Common myeloid progenitor, CD34-positive (primary cell): ENCODE measurements at regions not wholly inside any gene's neighbourhood (a gene's known extent, or its start where the extent isn't known, plus 50 kb on each side); places are given as distances from the start of the nearest gene placed in this dataset.

Experiments
- CTCF ChIA-PET: fragments of 350-600 bp; sonication (Branson Sonifier 250); formaldehyde crosslinking; loops from one replicate; lab custom pipeline; 2021; ENCODE audit warnings: antibody characterized with exemption; lab: Charles Lee
- POLR2A ChIA-PET: fragments of 350-600 bp; sonication (Branson Sonifier 250); formaldehyde crosslinking; loops from one replicate; lab custom pipeline; 2021; ENCODE audit warnings: antibody characterized with exemption; lab: Charles Lee
- DNase-seq, 3 donors: peaks; one replicate each; pipeline versions ENCODE4 v3.0.0 to v3.0.0-alpha.2; 2013
- H3K27ac ChIP-seq, 2 experiments: 1 replicate in 1 of 2; 2 replicates in 1 of 2; pipeline ENCODE4 v1.7.0; 2013; ENCODE audit warnings: inconsistent platforms in 2 of 2, low read length in 2 of 2, mild to moderate bottlenecking in 2 of 2, low read depth in 1 of 2, moderate library complexity in 1 of 2; ENCODE audit not compliant: severe bottlenecking in 2 of 2, insufficient read depth in 1 of 2, poor library complexity in 1 of 2
- H3K27me3 ChIP-seq, 5 experiments: replicated peaks in 2 of 5; 1 replicate in 3 of 5; 2 replicates in 2 of 5; pipeline versions ENCODE4 v1.6.1 to v1.7.0; 2013; ENCODE audit warnings: low read length in 4 of 5, mild to moderate bottlenecking in 2 of 5, moderate library complexity in 2 of 5, inconsistent platforms in 1 of 5; ENCODE audit not compliant: insufficient read depth in 5 of 5, control insufficient read depth in 4 of 5
- H3K36me3 ChIP-seq, 4 experiments: 1 replicate in 2 of 4; 2 replicates in 2 of 4; pipeline versions ENCODE4 v1.6.1 to v1.7.0; 2013; ENCODE audit warnings: low read length in 3 of 4, control low read depth in 1 of 4, mild to moderate bottlenecking in 1 of 4; ENCODE audit not compliant: control insufficient read depth in 4 of 4, insufficient read depth in 4 of 4
- H3K4me1 ChIP-seq, 4 experiments: 1 replicate in 3 of 4; 2 replicates in 1 of 4; pipeline versions ENCODE4 v1.6.1 to v1.7.1; 2013; ENCODE audit warnings: low read length in 3 of 4, mild to moderate bottlenecking in 3 of 4, control low read depth in 1 of 4, inconsistent platforms in 1 of 4, moderate library complexity in 1 of 4; ENCODE audit not compliant: control insufficient read depth in 4 of 4, insufficient read depth in 4 of 4; ENCODE audit errors: control extremely low read depth in 1 of 4
- H3K4me3 ChIP-seq, 7 experiments: 1 replicate in 4 of 7; 2 replicates in 3 of 7; pipeline versions ENCODE4 v1.5.1 to v1.7.0; 2013; ENCODE audit warnings: mild to moderate bottlenecking in 7 of 7, low read length in 6 of 7, moderate library complexity in 6 of 7, inconsistent platforms in 2 of 7, low read depth in 2 of 7, control low read depth in 1 of 7; ENCODE audit not compliant: insufficient read depth in 4 of 7, control insufficient read depth in 1 of 7; ENCODE audit errors: extremely low read depth in 1 of 7
- H3K9me3 ChIP-seq, 5 experiments: 1 replicate in 4 of 5; 2 replicates in 1 of 5; pipeline versions ENCODE4 v1.6.1 to v1.7.1; 2013; ENCODE audit warnings: low read length in 4 of 5, mild to moderate bottlenecking in 2 of 5, inconsistent platforms in 1 of 5, low read depth in 1 of 5, moderate library complexity in 1 of 5; ENCODE audit not compliant: control insufficient read depth in 4 of 5, insufficient read depth in 2 of 5; ENCODE audit errors: control extremely low read depth in 1 of 5
- WGBS: methylation state at CpG from one replicate; pipeline ENCODE4 v1.1.5; 2013; ENCODE audit not compliant: insufficient coverage; 5-methylcytosine and 5-hydroxymethylcytosine counted together

GRCh38 chr6:113170454-113170853, 686.7 kb upstream of the MARCKS start:
- DNase-seq, result no peak
- 100% methylated on average over 1 of the region's 1 CpG for WGBS
- no peak overlapping the region for H3K4me3 ChIP-seq
- no peaks in the 10 kb centered on the region for H3K4me1 ChIP-seq
- CTCF ChIA-PET, result interaction anchor here (0.7 to 1.0 kb wide), 2 partner anchors 12 to 97 kb away, joined by 3 read pairs; no protein-coding TSS in a partner anchor
- no peaks in the 10 kb centered on the region for H3K27me3 ChIP-seq
- POLR2A ChIA-PET, result no interaction called here
- H3K36me3 ChIP-seq, result no peaks in the 10 kb centered on the region
- no peak overlapping the region for H3K27ac ChIP-seq
- H3K9me3 ChIP-seq, result peaks cover 0 to 2% (median 0%) of the 10 kb centered on the region in 5 experiments

GRCh38 chr6:113171882-113172281, 685.3 kb upstream of the MARCKS start:
- no peak for DNase-seq
- Histone ChIP-seq H3K27me3 (no peaks in the 10 kb centered on the region), H3K4me3 (no peak overlapping the region), H3K9me3 (peaks cover 0 to 2% (median 0%) of the 10 kb centered on the region in 5 experiments), H3K4me1 (no peaks in the 10 kb centered on the region), H3K36me3 (no peaks in the 10 kb centered on the region), H3K27ac (no peak overlapping the region)
- no CpG with 5 or more reads among the region's 3 CpGs for WGBS
- ChIA-PET POLR2A (no interaction called here), CTCF (no interaction called here)

DNA sequence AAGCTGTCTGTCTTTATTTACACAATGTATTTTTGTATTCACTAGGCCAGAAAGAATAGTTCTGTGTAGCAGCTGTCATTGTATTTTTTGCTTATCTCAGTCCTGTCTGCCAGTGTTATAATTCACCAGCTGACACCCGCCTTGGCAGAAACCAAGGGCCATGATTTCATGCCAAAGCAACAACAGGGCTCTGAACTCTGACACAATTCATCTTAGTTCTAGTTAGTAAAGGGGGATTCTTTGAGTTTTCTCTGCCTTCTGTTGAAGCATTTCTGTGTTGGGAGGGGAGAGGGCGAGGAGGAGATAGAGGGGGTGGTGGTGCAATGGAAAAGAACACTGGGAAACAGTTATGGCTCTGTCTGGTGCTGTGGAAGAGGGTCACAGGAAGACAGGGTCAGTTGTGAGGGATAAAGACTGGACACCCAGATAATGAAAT, 684.6 kb upstream of the MARCKS start:
- Histone ChIP-seq H3K27ac (no peak overlapping the region), H3K27me3 (no peaks in the 10 kb centered on the region), H3K4me1 (no peaks in the 10 kb centered on the region), H3K4me3 (no peak overlapping the region), H3K9me3 (peaks cover 0 to 2% (median 0%) of the 10 kb centered on the region in 5 experiments), H3K36me3 (no peaks in the 10 kb centered on the region)
- POLR2A ChIA-PET, result interaction anchor here (0.7 kb wide), 1 partner anchor 11 kb away, joined by 3 read pairs; no protein-coding TSS in a partner anchor
- 60% methylated on average over 2 of the region's 2 CpGs for WGBS
- CTCF ChIA-PET, result no interaction called here
- peak in 2 of 3 donors; percentile 1 to 15 for DNase-seq

DNA sequence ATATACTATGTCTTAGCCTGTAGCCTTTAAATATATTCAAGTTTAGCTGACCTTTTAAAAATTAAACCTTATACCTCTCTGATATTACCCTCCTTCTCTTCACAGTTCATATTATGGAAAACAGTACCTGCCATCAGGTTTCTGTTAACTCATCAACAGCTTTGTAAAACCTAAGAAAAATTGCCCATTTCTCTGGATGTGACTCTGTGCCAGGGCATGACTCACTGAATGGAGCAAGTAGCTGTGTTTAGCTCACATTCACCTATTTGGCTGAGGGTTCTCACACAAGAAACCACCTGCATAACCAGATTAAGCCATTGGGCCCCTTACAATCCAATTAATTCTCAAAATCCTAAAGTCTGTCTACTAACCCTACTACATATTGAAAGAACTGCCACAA, 678.8 kb upstream of the MARCKS start:
- Histone ChIP-seq H3K4me1 (no peaks in the 10 kb centered on the region), H3K27me3 (no peaks in the 10 kb centered on the region), H3K36me3 (no peaks in the 10 kb centered on the region), H3K27ac (no peak overlapping the region), H3K9me3 (no peaks in the 10 kb centered on the region), H3K4me3 (no peak overlapping the region)
- ChIA-PET POLR2A (no interaction called here), CTCF (no interaction called here)
- no peak for DNase-seq

- Histone ChIP-seq H3K36me3 (no peaks in the 10 kb centered on the region), H3K4me1 (no peaks in the 10 kb centered on the region), H3K9me3 (no peaks in the 10 kb centered on the region), H3K27me3 (no peaks in the 10 kb centered on the region), H3K4me3 (no peak overlapping the region), H3K27ac (no peak overlapping the region)
- WGBS, result 100% methylated on average over 2 of the region's 3 CpGs
- CTCF ChIA-PET, result interaction anchor here (1.0 to 1.2 kb wide), 2 partner anchors 9 to 13 kb away, joined by 3 to 5 read pairs; no protein-coding TSS in a partner anchor
- DNase-seq, result no peak
- POLR2A ChIA-PET, result no interaction called here
Measured at GRCh38 chr6:113181164-113181563, 676.0 kb upstream of the MARCKS start.

DNA sequence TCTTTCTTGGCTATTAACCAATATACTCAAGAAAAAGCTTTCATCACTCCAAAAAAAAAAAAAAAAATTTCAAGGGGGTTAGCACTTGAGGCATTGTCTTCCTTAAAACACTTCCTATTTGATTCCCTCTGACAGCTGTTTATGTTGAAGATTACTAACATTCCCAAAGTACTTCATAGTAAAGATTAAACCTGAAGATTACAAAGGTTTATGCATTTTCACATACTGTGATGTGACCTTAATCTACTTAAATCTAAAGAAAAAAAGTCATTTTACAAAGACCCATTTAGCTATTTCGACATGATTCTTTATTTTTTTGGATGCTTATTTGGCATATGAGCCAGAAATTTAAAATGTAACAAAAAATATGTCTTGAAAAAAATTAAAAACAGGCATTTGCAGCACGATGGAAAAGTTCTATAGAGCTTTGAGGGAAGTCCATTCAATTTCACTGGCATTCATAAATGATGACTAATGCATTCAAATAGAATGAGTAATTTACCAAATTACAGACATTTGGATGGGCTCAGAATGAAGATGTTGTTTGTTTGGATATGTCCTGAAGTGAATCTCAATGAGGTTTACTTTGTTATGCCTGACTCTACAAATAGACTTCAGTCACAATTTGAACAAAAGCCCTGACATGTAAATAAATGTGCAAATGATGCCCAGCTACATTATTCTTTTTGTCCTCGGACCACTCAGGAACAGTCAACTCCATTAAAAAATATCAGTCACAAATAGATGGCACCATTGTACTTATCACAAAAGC, 674.6 kb upstream of the MARCKS start:
- ChIA-PET POLR2A (no interaction called here), CTCF (interaction anchor here (1.0 kb wide), 1 partner anchor 12 kb away, joined by 3 read pairs; no protein-coding TSS in a partner anchor)
- Histone ChIP-seq H3K27me3 (no peaks in the 10 kb centered on the region), H3K4me1 (no peaks in the 10 kb centered on the region), H3K36me3 (no peaks in the 10 kb centered on the region), H3K27ac (no peak overlapping the region), H3K4me3 (no peak overlapping the region), H3K9me3 (no peaks in the 10 kb centered on the region)
- DNase-seq, result no peak
- WGBS, result 100% methylated on average over 1 of the region's 3 CpGs

GRCh38 chr6:113184291-113184690, 672.9 kb upstream of the MARCKS start:
- Histone ChIP-seq H3K36me3 (no peaks in the 10 kb centered on the region), H3K4me3 (no peak overlapping the region), H3K27ac (no peak overlapping the region), H3K27me3 (no peaks in the 10 kb centered on the region), H3K4me1 (no peaks in the 10 kb centered on the region), H3K9me3 (no peaks in the 10 kb centered on the region)
- ChIA-PET POLR2A (no interaction called here), CTCF (no interaction called here)
- 93% methylated on average over 2 of the region's 3 CpGs for WGBS
- no peak for DNase-seq
